Keratinocyte (primary cell): ENCODE measurements at regions not wholly inside any gene's neighbourhood (a gene's known extent, or its start where the extent isn't known, plus 50 kb on each side); places are given as distances from the start of the nearest gene placed in this dataset.
A peak's percentile ranks its signal among the peaks of the same experiment; 100 is the strongest.
"Not testable (repeated sequence)": the region's sequence is repeated elsewhere in the genome, so short reads cannot be mapped to it uniquely, and the experiment has no call there.

Experiments used
- DNase-seq: peaks from one replicate; pipeline ENCODE4 v3.0.0-alpha.2; 2011; ENCODE audit warnings: low read depth, missing footprints, low spot score
- FAIRE-seq: peaks from 2 replicates; lab custom pipeline; 2011; peaks lifted over from hg19 to GRCh38; lab: Jason Lieb, UNC
- H2AFZ ChIP-seq: 2 replicates; pipeline ENCODE4 v1.6.0; 2012; ENCODE audit warnings: low read length, control low read depth, inconsistent platforms; ENCODE audit not compliant: control insufficient read depth
- H3K27ac ChIP-seq: 2 replicates; pipeline ENCODE4 v1.5.1; 2011; ENCODE audit warnings: low read length; ENCODE audit not compliant: control insufficient read depth, insufficient read depth
- H3K27me3 ChIP-seq: 3 replicates; pipeline ENCODE4 v1.6.0; 2011; ENCODE audit warnings: low read length; ENCODE audit not compliant: control insufficient read depth, insufficient read depth; ENCODE audit errors: extremely low read depth
- H3K36me3 ChIP-seq, 2 experiments: 2 replicates in 1 of 2; 3 replicates in 1 of 2; pipeline ENCODE4 v1.5.1; 2011; ENCODE audit warnings: low read length in 2 of 2, mild to moderate bottlenecking in 1 of 2; ENCODE audit not compliant: control insufficient read depth in 2 of 2, insufficient read depth in 2 of 2; ENCODE audit errors: extremely low read depth in 1 of 2
- H3K4me1 ChIP-seq: 3 replicates; pipeline ENCODE4 v1.5.1; 2011; ENCODE audit warnings: low read length; ENCODE audit not compliant: control insufficient read depth, insufficient read depth; ENCODE audit errors: extremely low read depth
- H3K4me2 ChIP-seq: 3 replicates; pipeline ENCODE4 v1.6.0; 2011; ENCODE audit warnings: low read depth, low read length; ENCODE audit not compliant: control insufficient read depth, insufficient read depth; ENCODE audit errors: extremely low read depth
- H3K4me3 ChIP-seq, 3 experiments: fragments of 200-600 bp in 1 of 3; sonication (generic) in 1 of 3; 2 replicates in 2 of 3; 3 replicates in 1 of 3; pipeline ENCODE4 v1.5.1; 2011 to 2016; ENCODE audit warnings: low read length in 3 of 3, mild to moderate bottlenecking in 3 of 3, control low read depth in 2 of 3, inconsistent platforms in 1 of 3, low read depth in 1 of 3, mixed read lengths in 1 of 3, mixed run types in 1 of 3, moderate library complexity in 1 of 3; ENCODE audit not compliant: control insufficient read depth in 2 of 3, insufficient read depth in 2 of 3; ENCODE audit errors: extremely low read depth in 1 of 3
- H3K79me2 ChIP-seq: 2 replicates; pipeline ENCODE4 v1.6.0; 2012; ENCODE audit warnings: low read length; ENCODE audit not compliant: control insufficient read depth, insufficient read depth
- H3K9ac ChIP-seq: 3 replicates; pipeline ENCODE4 v1.6.0; 2011; ENCODE audit warnings: low read length; ENCODE audit not compliant: control insufficient read depth, insufficient read depth; ENCODE audit errors: extremely low read depth
- H3K9me1 ChIP-seq: 3 replicates; pipeline ENCODE4 v1.6.0; 2011; ENCODE audit warnings: low read length; ENCODE audit not compliant: control insufficient read depth, insufficient read depth; ENCODE audit errors: extremely low read depth
- H3K9me3 ChIP-seq: 2 replicates; pipeline ENCODE4 v1.5.1; 2012; ENCODE audit warnings: low read depth, low read length; ENCODE audit not compliant: control insufficient read depth
- H4K20me1 ChIP-seq: 3 replicates; pipeline ENCODE4 v1.6.0; 2011; ENCODE audit warnings: low read length; ENCODE audit not compliant: control insufficient read depth, insufficient read depth; ENCODE audit errors: extremely low read depth
- dilution Hi-C: fragments of 300-500 bp; cut with MboI; formaldehyde crosslinking; loops from one replicate; pipeline ENCODE4 v1.7.0; 2020; ENCODE audit warnings: low sequenced_read_pairs; ENCODE audit not compliant: extremely low pct_ligation_motif_present
- TF ChIP-seq, protein P1 (sequence below), 3 experiments: IDR thresholded peaks in 1 of 3; conservative IDR thresholded peaks in 1 of 3; optimal IDR thresholded peaks in 1 of 3; 2 replicates in 2 of 3; 3 replicates in 1 of 3; pipeline versions ENCODE3 to v1.5.1; 2011; ENCODE audit warnings: low read length in 3 of 3, mild to moderate bottlenecking in 3 of 3, moderate library complexity in 2 of 3, control low read depth in 1 of 3, inconsistent platforms in 1 of 3; ENCODE audit not compliant: insufficient read depth in 2 of 3; ENCODE audit errors: extremely low read depth in 1 of 3

- H3K27ac ChIP-seq, DNase-seq, H3K27me3 ChIP-seq, H3K4me2 ChIP-seq, H4K20me1 ChIP-seq, H3K9me3 ChIP-seq, H3K79me2 ChIP-seq, dilution Hi-C loops, H2AFZ ChIP-seq, H3K4me1 ChIP-seq, H3K36me3 ChIP-seq, FAIRE-seq, H3K4me3 ChIP-seq, H3K9ac ChIP-seq, H3K9me1 ChIP-seq: not testable (repeated sequence)
Measured at GRCh38 chr5:34187441-34187840, 144.4 kb upstream of the C1QTNF3 start.

DNA sequence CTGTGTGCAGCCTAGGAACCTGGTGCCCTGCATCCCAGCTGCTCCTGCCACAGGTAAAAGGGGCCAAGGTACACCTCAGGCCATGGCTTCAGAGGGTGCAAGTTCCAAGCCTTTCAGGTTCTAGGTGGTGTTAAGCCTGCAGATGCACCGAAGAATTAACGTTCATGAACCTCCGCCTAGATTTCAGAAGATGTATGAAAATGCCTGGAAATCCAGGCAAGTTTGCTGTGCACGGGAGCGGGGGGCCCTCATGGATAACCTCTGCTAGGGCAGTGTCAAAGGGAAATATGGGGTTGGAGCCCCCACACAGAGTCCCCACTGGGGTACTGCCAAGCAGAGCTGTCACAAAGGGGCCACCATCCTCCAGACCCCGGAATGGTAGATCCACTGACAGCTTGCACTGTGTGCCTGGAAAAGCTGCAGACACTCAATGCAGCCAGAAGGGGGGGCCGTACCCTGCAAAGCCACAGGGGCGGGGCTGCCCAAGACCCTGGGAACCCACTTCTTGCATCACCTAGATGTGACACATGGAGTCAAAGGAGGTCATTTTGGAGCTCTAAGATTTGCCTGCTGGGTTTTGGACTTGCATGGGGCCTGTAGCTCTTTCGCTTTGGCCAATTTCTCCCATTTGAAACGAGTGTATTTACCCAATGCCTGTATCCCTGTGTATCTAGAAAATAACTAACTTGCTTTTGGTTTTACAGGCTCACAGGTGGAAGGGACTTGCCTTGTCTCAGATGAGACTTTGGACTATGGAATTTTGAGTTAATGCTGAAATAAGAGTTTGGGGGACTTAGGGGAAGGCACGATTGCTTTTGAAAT is 145.2 kb upstream of the C1QTNF3 start:
- H4K20me1 ChIP-seq, dilution Hi-C loops: not testable (repeated sequence)

DNA sequence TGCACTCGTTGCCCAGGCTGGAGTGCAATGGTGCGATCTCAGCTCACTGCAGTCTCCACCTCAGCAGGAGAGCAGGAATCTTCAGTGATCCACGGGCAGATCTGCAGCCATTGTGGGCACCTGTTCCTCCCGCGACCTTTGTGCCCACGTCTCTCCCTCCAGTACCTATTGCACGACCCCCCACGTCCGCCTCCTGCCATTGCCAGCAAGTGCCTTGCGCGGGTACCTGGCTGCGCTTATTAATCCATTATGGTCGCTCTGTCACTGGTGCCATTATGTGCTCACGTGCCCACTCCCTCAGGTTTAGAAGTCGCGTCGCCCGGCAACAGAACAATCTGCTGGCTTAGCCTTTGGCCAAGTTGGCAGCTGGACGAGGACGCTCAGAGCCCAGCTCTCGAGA is 146.2 kb upstream of the C1QTNF3 start:
- H3K4me3 ChIP-seq, H3K36me3 ChIP-seq, H3K9me3 ChIP-seq, dilution Hi-C loops, H4K20me1 ChIP-seq, H2AFZ ChIP-seq, DNase-seq, FAIRE-seq, H3K9ac ChIP-seq, H3K4me1 ChIP-seq, H3K9me1 ChIP-seq, H3K79me2 ChIP-seq, H3K27me3 ChIP-seq, H3K4me2 ChIP-seq, H3K27ac ChIP-seq: not testable (repeated sequence)

More for the DNA sequence above, 145.2 kb upstream of the C1QTNF3 start:
- not testable (repeated sequence) for H3K9me1 ChIP-seq, H3K79me2 ChIP-seq, H3K4me3 ChIP-seq, H2AFZ ChIP-seq, DNase-seq, H3K27me3 ChIP-seq, H3K36me3 ChIP-seq, H3K9me3 ChIP-seq, H3K4me2 ChIP-seq, H3K4me1 ChIP-seq, H3K9ac ChIP-seq, FAIRE-seq, H3K27ac ChIP-seq
- TF ChIP-seq, protein P1, sequence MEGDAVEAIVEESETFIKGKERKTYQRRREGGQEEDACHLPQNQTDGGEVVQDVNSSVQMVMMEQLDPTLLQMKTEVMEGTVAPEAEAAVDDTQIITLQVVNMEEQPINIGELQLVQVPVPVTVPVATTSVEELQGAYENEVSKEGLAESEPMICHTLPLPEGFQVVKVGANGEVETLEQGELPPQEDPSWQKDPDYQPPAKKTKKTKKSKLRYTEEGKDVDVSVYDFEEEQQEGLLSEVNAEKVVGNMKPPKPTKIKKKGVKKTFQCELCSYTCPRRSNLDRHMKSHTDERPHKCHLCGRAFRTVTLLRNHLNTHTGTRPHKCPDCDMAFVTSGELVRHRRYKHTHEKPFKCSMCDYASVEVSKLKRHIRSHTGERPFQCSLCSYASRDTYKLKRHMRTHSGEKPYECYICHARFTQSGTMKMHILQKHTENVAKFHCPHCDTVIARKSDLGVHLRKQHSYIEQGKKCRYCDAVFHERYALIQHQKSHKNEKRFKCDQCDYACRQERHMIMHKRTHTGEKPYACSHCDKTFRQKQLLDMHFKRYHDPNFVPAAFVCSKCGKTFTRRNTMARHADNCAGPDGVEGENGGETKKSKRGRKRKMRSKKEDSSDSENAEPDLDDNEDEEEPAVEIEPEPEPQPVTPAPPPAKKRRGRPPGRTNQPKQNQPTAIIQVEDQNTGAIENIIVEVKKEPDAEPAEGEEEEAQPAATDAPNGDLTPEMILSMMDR (optimal IDR thresholded peaks at IDR 0.05 in 1 of 3, IDR thresholded peaks at IDR 0.05 in 1 of 3, conservative IDR thresholded peaks at IDR 0.05 in 1 of 3; ENCODE audit: extremely low read depth in 1 of 3, insufficient read depth in 2 of 3, low read length in 3 of 3): peak in 1 of 3 experiments; percentile 33

DNA sequence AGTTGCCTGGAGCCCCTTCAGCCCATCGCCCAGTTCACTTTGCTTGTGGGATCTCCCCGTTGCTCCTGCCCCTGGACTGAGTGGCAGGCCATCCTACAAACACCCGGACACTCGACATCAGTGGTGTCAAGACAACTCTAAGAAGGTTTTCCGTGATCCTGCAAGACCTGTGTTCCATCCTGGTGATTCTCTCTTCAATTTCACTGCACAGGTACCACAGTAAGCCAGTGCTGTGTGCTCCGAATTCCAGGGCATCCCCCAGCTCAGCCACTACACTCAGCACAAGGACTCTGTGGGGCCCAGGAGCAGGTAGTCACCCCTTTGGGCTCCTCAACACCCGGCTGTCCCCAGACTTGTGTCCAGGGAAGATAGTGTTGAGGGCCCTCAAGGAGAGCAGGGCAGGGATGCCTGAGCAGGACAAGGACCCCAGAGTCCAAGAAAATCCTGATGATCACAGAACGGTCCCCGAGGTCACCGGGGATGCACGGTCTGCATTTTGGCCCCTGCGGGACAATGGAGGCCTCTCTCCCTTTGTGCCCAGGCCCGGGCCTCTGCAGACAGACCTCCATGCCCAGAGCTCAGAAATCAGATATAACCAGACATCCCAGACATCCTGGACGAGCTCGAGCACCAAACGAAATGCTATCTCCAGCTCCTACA is 146.9 kb upstream of the C1QTNF3 start:
- H4K20me1 ChIP-seq, H3K27me3 ChIP-seq, dilution Hi-C loops, H3K4me1 ChIP-seq, DNase-seq, H3K4me2 ChIP-seq, H3K27ac ChIP-seq, H3K36me3 ChIP-seq, FAIRE-seq, H3K9me1 ChIP-seq, H3K9me3 ChIP-seq, H3K79me2 ChIP-seq, H3K4me3 ChIP-seq, H2AFZ ChIP-seq, H3K9ac ChIP-seq: not testable (repeated sequence)
